Keratinocyte (primary cell): ENCODE measurements at regions not wholly inside any gene's neighbourhood (a gene's known extent, or its start where the extent isn't known, plus 50 kb on each side); places are given as distances from the start of the nearest gene placed in this dataset.

Experiments
- DNase-seq: peaks from one replicate; pipeline ENCODE4 v3.0.0-alpha.2; 2011; ENCODE audit warnings: low read depth, missing footprints, low spot score
- FAIRE-seq: peaks from 2 replicates; lab custom pipeline; 2011; peaks lifted over from hg19 to GRCh38; lab: Jason Lieb, UNC
- H2AFZ ChIP-seq: 2 replicates; pipeline ENCODE4 v1.6.0; 2012; ENCODE audit warnings: low read length, control low read depth, inconsistent platforms; ENCODE audit not compliant: control insufficient read depth
- H3K27ac ChIP-seq: 2 replicates; pipeline ENCODE4 v1.5.1; 2011; ENCODE audit warnings: low read length; ENCODE audit not compliant: control insufficient read depth, insufficient read depth
- H3K27me3 ChIP-seq: 3 replicates; pipeline ENCODE4 v1.6.0; 2011; ENCODE audit warnings: low read length; ENCODE audit not compliant: control insufficient read depth, insufficient read depth; ENCODE audit errors: extremely low read depth
- H3K36me3 ChIP-seq, 2 experiments: 2 replicates in 1 of 2; 3 replicates in 1 of 2; pipeline ENCODE4 v1.5.1; 2011; ENCODE audit warnings: low read length in 2 of 2, mild to moderate bottlenecking in 1 of 2; ENCODE audit not compliant: control insufficient read depth in 2 of 2, insufficient read depth in 2 of 2; ENCODE audit errors: extremely low read depth in 1 of 2
- H3K4me1 ChIP-seq: 3 replicates; pipeline ENCODE4 v1.5.1; 2011; ENCODE audit warnings: low read length; ENCODE audit not compliant: control insufficient read depth, insufficient read depth; ENCODE audit errors: extremely low read depth
- H3K4me2 ChIP-seq: 3 replicates; pipeline ENCODE4 v1.6.0; 2011; ENCODE audit warnings: low read depth, low read length; ENCODE audit not compliant: control insufficient read depth, insufficient read depth; ENCODE audit errors: extremely low read depth
- H3K4me3 ChIP-seq, 3 experiments: fragments of 200-600 bp in 1 of 3; sonication (generic) in 1 of 3; 2 replicates in 2 of 3; 3 replicates in 1 of 3; pipeline ENCODE4 v1.5.1; 2011 to 2016; ENCODE audit warnings: low read length in 3 of 3, mild to moderate bottlenecking in 3 of 3, control low read depth in 2 of 3, inconsistent platforms in 1 of 3, low read depth in 1 of 3, mixed read lengths in 1 of 3, mixed run types in 1 of 3, moderate library complexity in 1 of 3; ENCODE audit not compliant: control insufficient read depth in 2 of 3, insufficient read depth in 2 of 3; ENCODE audit errors: extremely low read depth in 1 of 3
- H3K79me2 ChIP-seq: 2 replicates; pipeline ENCODE4 v1.6.0; 2012; ENCODE audit warnings: low read length; ENCODE audit not compliant: control insufficient read depth, insufficient read depth
- H3K9ac ChIP-seq: 3 replicates; pipeline ENCODE4 v1.6.0; 2011; ENCODE audit warnings: low read length; ENCODE audit not compliant: control insufficient read depth, insufficient read depth; ENCODE audit errors: extremely low read depth
- H3K9me1 ChIP-seq: 3 replicates; pipeline ENCODE4 v1.6.0; 2011; ENCODE audit warnings: low read length; ENCODE audit not compliant: control insufficient read depth, insufficient read depth; ENCODE audit errors: extremely low read depth
- H3K9me3 ChIP-seq: 2 replicates; pipeline ENCODE4 v1.5.1; 2012; ENCODE audit warnings: low read depth, low read length; ENCODE audit not compliant: control insufficient read depth
- H4K20me1 ChIP-seq: 3 replicates; pipeline ENCODE4 v1.6.0; 2011; ENCODE audit warnings: low read length; ENCODE audit not compliant: control insufficient read depth, insufficient read depth; ENCODE audit errors: extremely low read depth
- CTCF ChIP-seq, 3 experiments: IDR thresholded peaks in 1 of 3; conservative IDR thresholded peaks in 1 of 3; optimal IDR thresholded peaks in 1 of 3; 2 replicates in 2 of 3; 3 replicates in 1 of 3; pipeline versions ENCODE3 to v1.5.1; 2011; ENCODE audit warnings: low read length in 3 of 3, mild to moderate bottlenecking in 3 of 3, moderate library complexity in 2 of 3, control low read depth in 1 of 3, inconsistent platforms in 1 of 3; ENCODE audit not compliant: insufficient read depth in 2 of 3; ENCODE audit errors: extremely low read depth in 1 of 3
- EZH2 ChIP-seq: IDR thresholded peaks from one replicate; pipeline ENCODE4 v1.6.1; 2012; ENCODE audit warnings: inconsistent platforms, mild to moderate bottlenecking, low read length, moderate library complexity
- dilution Hi-C: fragments of 300-500 bp; cut with MboI; formaldehyde crosslinking; loops from one replicate; pipeline ENCODE4 v1.7.0; 2020; ENCODE audit warnings: low sequenced_read_pairs; ENCODE audit not compliant: extremely low pct_ligation_motif_present

- no peak overlapping the region for H3K4me2 ChIP-seq
- no peak overlapping the region for H3K27ac ChIP-seq
- TF ChIP-seq CTCF (optimal IDR thresholded peaks at IDR 0.05 in 1 of 3, IDR thresholded peaks at IDR 0.05 in 1 of 3, conservative IDR thresholded peaks at IDR 0.05 in 1 of 3; ENCODE audit: extremely low read depth in 1 of 3, insufficient read depth in 2 of 3, low read length in 3 of 3) (no peak), EZH2 (no peak)
- DNase-seq (no peak), FAIRE-seq (no peak)
- no peak overlapping the region for H3K9ac ChIP-seq
- no peak overlapping the region for H2AFZ ChIP-seq
- H3K9me1 ChIP-seq: no peaks in the 10 kb centered on the region
- H3K79me2 ChIP-seq: no peaks in the 10 kb centered on the region
- H3K4me3 ChIP-seq: no peak overlapping the region
- no peaks in the 10 kb centered on the region for H3K36me3 ChIP-seq
- H3K4me1 ChIP-seq: no peaks in the 10 kb centered on the region
- H3K27me3 ChIP-seq: no peaks in the 10 kb centered on the region
- H4K20me1 ChIP-seq: no peaks in the 10 kb centered on the region
- H3K9me3 ChIP-seq: peaks cover 26% of the 10 kb centered on the region
- dilution Hi-C loops: no loop called here
Observed at GRCh38 chr15:25182736-25183445, 228.1 kb downstream of the SNRPN start.

GRCh38 chr15:25183581-25184251, 228.9 kb downstream of the SNRPN start:
- H3K9ac ChIP-seq: no peak overlapping the region
- H3K36me3 ChIP-seq: no peaks in the 10 kb centered on the region
- dilution Hi-C loops: no loop called here
- no peak for DNase-seq
- no peaks in the 10 kb centered on the region for H4K20me1 ChIP-seq
- no peaks in the 10 kb centered on the region for H3K9me1 ChIP-seq
- H3K4me2 ChIP-seq: no peak overlapping the region
- no peak overlapping the region for H2AFZ ChIP-seq
- H3K27me3 ChIP-seq: no peaks in the 10 kb centered on the region
- H3K4me3 ChIP-seq: no peak overlapping the region
- no peak for FAIRE-seq
- no peaks in the 10 kb centered on the region for H3K79me2 ChIP-seq
- no peak overlapping the region for H3K27ac ChIP-seq
- TF ChIP-seq EZH2 (no peak), CTCF (optimal IDR thresholded peaks at IDR 0.05 in 1 of 3, IDR thresholded peaks at IDR 0.05 in 1 of 3, conservative IDR thresholded peaks at IDR 0.05 in 1 of 3; ENCODE audit: extremely low read depth in 1 of 3, insufficient read depth in 2 of 3, low read length in 3 of 3) (no peak)
- H3K4me1 ChIP-seq: no peaks in the 10 kb centered on the region
- peaks cover 23% of the 10 kb centered on the region for H3K9me3 ChIP-seq
